Neural progenitor cell (in vitro differentiated cells): ENCODE measurements at regions not wholly inside any gene's neighbourhood (a gene's known extent, or its start where the extent isn't known, plus 50 kb on each side); places are given as distances from the start of the nearest gene placed in this dataset.
A peak's percentile ranks its signal among the peaks of the same experiment; 100 is the strongest.
"Not testable (repeated sequence)": the region's sequence is repeated elsewhere in the genome, so short reads cannot be mapped to it uniquely, and the experiment has no call there.

Experiments
- EZH2 ChIP-seq: fragments of 200-600 bp; sonication (generic); IDR thresholded peaks from 2 replicates; pipeline ENCODE4 v1.6.1; 2017; ENCODE audit warnings: antibody characterized with exemption, mild to moderate bottlenecking, moderate library complexity
- EZH2phosphoT487 ChIP-seq: fragments of 200-600 bp; sonication (generic); IDR thresholded peaks from 2 replicates; pipeline ENCODE4 v1.6.1; 2017; ENCODE audit warnings: antibody characterized with exemption
- TF ChIP-seq, protein P1 (sequence below): fragments of 200-600 bp; sonication (generic); IDR thresholded peaks from 2 replicates; pipeline ENCODE4 v1.5.1; 2017; ENCODE audit warnings: antibody characterized with exemption, mild to moderate bottlenecking

DNA sequence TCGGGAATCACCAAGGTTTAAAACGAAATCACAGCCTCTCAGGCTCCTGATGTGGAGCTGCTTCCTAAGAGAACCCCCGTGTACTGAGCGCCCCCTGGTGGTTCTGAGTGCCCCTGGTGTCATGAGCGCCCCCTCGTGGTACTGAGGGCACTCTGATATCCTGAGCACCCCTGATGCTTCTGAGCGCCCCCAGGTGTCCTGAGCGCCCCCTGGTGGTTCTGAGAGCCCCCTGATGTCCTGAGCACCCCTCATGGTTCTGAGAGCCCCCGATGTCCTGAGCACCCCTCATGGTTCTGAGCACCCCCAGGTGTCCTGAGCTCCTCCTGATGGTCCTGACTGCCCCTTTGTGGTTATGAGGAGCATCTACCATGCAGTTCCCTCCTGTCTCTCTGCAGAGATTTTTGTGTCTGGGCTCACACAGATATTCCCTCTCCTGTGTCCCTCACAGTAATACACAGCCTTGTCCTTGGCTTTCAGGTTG is 1092.1 kb downstream of the TMEM121 start:
- TF ChIP-seq, protein P1, sequence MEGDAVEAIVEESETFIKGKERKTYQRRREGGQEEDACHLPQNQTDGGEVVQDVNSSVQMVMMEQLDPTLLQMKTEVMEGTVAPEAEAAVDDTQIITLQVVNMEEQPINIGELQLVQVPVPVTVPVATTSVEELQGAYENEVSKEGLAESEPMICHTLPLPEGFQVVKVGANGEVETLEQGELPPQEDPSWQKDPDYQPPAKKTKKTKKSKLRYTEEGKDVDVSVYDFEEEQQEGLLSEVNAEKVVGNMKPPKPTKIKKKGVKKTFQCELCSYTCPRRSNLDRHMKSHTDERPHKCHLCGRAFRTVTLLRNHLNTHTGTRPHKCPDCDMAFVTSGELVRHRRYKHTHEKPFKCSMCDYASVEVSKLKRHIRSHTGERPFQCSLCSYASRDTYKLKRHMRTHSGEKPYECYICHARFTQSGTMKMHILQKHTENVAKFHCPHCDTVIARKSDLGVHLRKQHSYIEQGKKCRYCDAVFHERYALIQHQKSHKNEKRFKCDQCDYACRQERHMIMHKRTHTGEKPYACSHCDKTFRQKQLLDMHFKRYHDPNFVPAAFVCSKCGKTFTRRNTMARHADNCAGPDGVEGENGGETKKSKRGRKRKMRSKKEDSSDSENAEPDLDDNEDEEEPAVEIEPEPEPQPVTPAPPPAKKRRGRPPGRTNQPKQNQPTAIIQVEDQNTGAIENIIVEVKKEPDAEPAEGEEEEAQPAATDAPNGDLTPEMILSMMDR: peak; percentile 42
- TF ChIP-seq EZH2, EZH2phosphoT487: not testable (repeated sequence)
